H9 (cell line): ENCODE measurements at regions not wholly inside any gene's neighbourhood (a gene's known extent, or its start where the extent isn't known, plus 50 kb on each side); places are given as distances from the start of the nearest gene placed in this dataset.

ENCODE experiments used
- DNase-seq: peaks from one replicate; pipeline ENCODE4 v3.0.0-alpha.2; 2017
- H2AFZ ChIP-seq: one replicate; pipeline ENCODE4 v1.6.1; 2013; ENCODE audit warnings: mild to moderate bottlenecking, low read length, control low read depth, moderate library complexity
- H2AK5ac ChIP-seq: 2 replicates; pipeline ENCODE4 v1.6.1; 2013; ENCODE audit warnings: low read length, control low read depth, mixed read lengths; ENCODE audit not compliant: insufficient read length
- H2BK120ac ChIP-seq: one replicate; pipeline ENCODE4 v1.6.1; 2013; ENCODE audit warnings: low read depth, mild to moderate bottlenecking, low read length, control low read depth, inconsistent platforms; ENCODE audit not compliant: poor library complexity, severe bottlenecking
- H2BK12ac ChIP-seq: 2 replicates; pipeline ENCODE4 v1.6.1; 2013; ENCODE audit warnings: low read length, control low read depth, mixed read lengths, low read depth; ENCODE audit not compliant: insufficient read length
- H2BK15ac ChIP-seq: 2 replicates; pipeline ENCODE4 v1.6.1; 2013; ENCODE audit warnings: low read depth, low read length, control low read depth
- H2BK20ac ChIP-seq: one replicate; pipeline ENCODE4 v1.6.1; 2013; ENCODE audit warnings: low read depth, mild to moderate bottlenecking, low read length, control low read depth, inconsistent platforms; ENCODE audit not compliant: poor library complexity, severe bottlenecking
- H2BK5ac ChIP-seq: 2 replicates; pipeline ENCODE4 v1.6.1; 2013; ENCODE audit warnings: low read length, control low read depth, mixed read lengths; ENCODE audit not compliant: insufficient read length
- H3K14ac ChIP-seq: 2 replicates; pipeline ENCODE4 v1.6.1; 2013; ENCODE audit warnings: low read length, control low read depth; ENCODE audit not compliant: insufficient read depth
- H3K18ac ChIP-seq: 2 replicates; pipeline ENCODE4 v1.6.1; 2013; ENCODE audit warnings: low read depth, mild to moderate bottlenecking, mixed read lengths, low read length, control low read depth; ENCODE audit not compliant: insufficient read length
- H3K23ac ChIP-seq: 2 replicates; pipeline ENCODE4 v1.6.1; 2013; ENCODE audit warnings: low read length, control low read depth, mixed read lengths, low read depth; ENCODE audit not compliant: insufficient read length
- H3K23me2 ChIP-seq: 2 replicates; pipeline ENCODE4 v1.6.1; 2013; ENCODE audit warnings: low read depth, mild to moderate bottlenecking, mixed read lengths, low read length, control low read depth; ENCODE audit not compliant: insufficient read length, poor library complexity, severe bottlenecking
- H3K27ac ChIP-seq: 2 replicates; pipeline ENCODE4 v1.5.1; 2013; ENCODE audit warnings: low read length, control low read depth, mixed read lengths, low read depth; ENCODE audit not compliant: insufficient read length
- H3K27me3 ChIP-seq: 2 replicates; pipeline ENCODE4 v1.6.1; 2013; ENCODE audit warnings: low read length, control low read depth, inconsistent platforms; ENCODE audit not compliant: insufficient read depth
- H3K4ac ChIP-seq: 2 replicates; pipeline ENCODE4 v1.6.1; 2013; ENCODE audit warnings: low read depth, mild to moderate bottlenecking, control low read depth, inconsistent platforms, low read length, moderate library complexity
- H3K4me1 ChIP-seq: 2 replicates; pipeline ENCODE4 v1.6.1; 2013; ENCODE audit warnings: low read length, control low read depth, inconsistent platforms; ENCODE audit not compliant: insufficient read depth
- H3K4me2 ChIP-seq: 2 replicates; pipeline ENCODE4 v1.6.1; 2013; ENCODE audit warnings: low read length, control low read depth, mixed read lengths; ENCODE audit not compliant: insufficient read length, insufficient read depth
- H3K56ac ChIP-seq: 2 replicates; pipeline ENCODE4 v1.6.1; 2013; ENCODE audit warnings: low read depth, mild to moderate bottlenecking, mixed read lengths, low read length, control low read depth; ENCODE audit not compliant: insufficient read length
- H3K79me1 ChIP-seq: 2 replicates; pipeline ENCODE4 v1.6.1; 2013; ENCODE audit warnings: low read depth, mild to moderate bottlenecking, moderate library complexity, low read length, control low read depth, inconsistent platforms; ENCODE audit not compliant: insufficient read depth, poor library complexity, severe bottlenecking
- H3K79me2 ChIP-seq: 2 replicates; pipeline ENCODE4 v1.6.1; 2013; ENCODE audit warnings: low read length, control low read depth, inconsistent platforms; ENCODE audit not compliant: insufficient read depth
- H3K9ac ChIP-seq: 2 replicates; pipeline ENCODE4 v1.6.1; 2013; ENCODE audit warnings: low read length, control low read depth, mixed read lengths; ENCODE audit not compliant: insufficient read length; ENCODE audit errors: extremely low read depth
- H3K9me3 ChIP-seq: one replicate; pipeline ENCODE4 v1.6.1; 2013; ENCODE audit warnings: low read depth, low read length, inconsistent platforms; ENCODE audit not compliant: control insufficient read depth
- H3T11ph ChIP-seq: one replicate; pipeline ENCODE4 v1.6.1; 2013; ENCODE audit warnings: mild to moderate bottlenecking, low read length, control low read depth, inconsistent platforms
- H4K20me1 ChIP-seq: one replicate; pipeline ENCODE4 v1.6.1; 2013; ENCODE audit not compliant: control insufficient read depth, insufficient read length, insufficient read depth
- H4K5ac ChIP-seq: 2 replicates; pipeline ENCODE4 v1.6.1; 2013; ENCODE audit warnings: low read depth, mild to moderate bottlenecking, mixed read lengths, low read length, control low read depth; ENCODE audit not compliant: insufficient read length
- H4K8ac ChIP-seq: replicated peaks from 2 replicates; pipeline ENCODE4 v1.6.1; 2013; ENCODE audit warnings: low read length, control low read depth, mixed read lengths, low read depth; ENCODE audit not compliant: insufficient read length
- H4K91ac ChIP-seq: 2 replicates; pipeline ENCODE4 v1.6.1; 2013; ENCODE audit warnings: low read depth, mild to moderate bottlenecking, moderate library complexity, mixed read lengths, low read length, control low read depth; ENCODE audit not compliant: insufficient read length
- H3K27ac Mint-ChIP-seq, 3 experiments: 2 replicates in 2 of 3; 3 replicates in 1 of 3; pipeline ENCODE4 v1.8.0; 2020 to 2021; ENCODE audit warnings: mixed read lengths in 3 of 3, mild to moderate bottlenecking in 1 of 3, moderate library complexity in 1 of 3
- H3K27me3 Mint-ChIP-seq: 2 replicates; pipeline ENCODE4 v1.8.0; 2021; ENCODE audit warnings: low read depth, mild to moderate bottlenecking, moderate library complexity, mixed read lengths
- H3K36me3 Mint-ChIP-seq, 3 experiments: 2 replicates in 2 of 3; 3 replicates in 1 of 3; pipeline ENCODE4 v1.8.0; 2020 to 2021; ENCODE audit warnings: low read depth in 3 of 3, mixed read lengths in 3 of 3; ENCODE audit not compliant: insufficient read depth in 1 of 3
- H3K4me1 Mint-ChIP-seq, 2 experiments: 2 replicates each; pipeline ENCODE4 v1.8.0; 2020; ENCODE audit warnings: mixed read lengths in 2 of 2
- H3K4me3 Mint-ChIP-seq, 2 experiments: 2 replicates in 1 of 2; 3 replicates in 1 of 2; pipeline ENCODE4 v1.8.0; 2020 to 2021; ENCODE audit warnings: mild to moderate bottlenecking in 2 of 2, mixed read lengths in 2 of 2, moderate library complexity in 1 of 2
- H3K9me3 Mint-ChIP-seq, 2 experiments: 2 replicates in 1 of 2; 3 replicates in 1 of 2; pipeline ENCODE4 v1.8.0; 2020; ENCODE audit warnings: mild to moderate bottlenecking in 2 of 2, mixed read lengths in 2 of 2, moderate library complexity in 1 of 2
- CTCF ChIP-seq: fragments of 200-600 bp; sonication (generic); conservative IDR thresholded peaks from 3 replicates; pipeline ENCODE4 v1.8.0; 2021; ENCODE audit warnings: antibody characterized with exemption, mild to moderate bottlenecking
- WGBS: extraction: QIAGEN DNeasy Blood & Tissue Kit; methylation state at CpG from one replicate; pipeline ENCODE4 v1.1.7; 2013; ENCODE audit warnings: missing lambda C conversion rate, low lambda C conversion rate, mixed read lengths; ENCODE audit not compliant: insufficient read length; ENCODE audit errors: extremely low coverage; 5-methylcytosine and 5-hydroxymethylcytosine counted together

DNA sequence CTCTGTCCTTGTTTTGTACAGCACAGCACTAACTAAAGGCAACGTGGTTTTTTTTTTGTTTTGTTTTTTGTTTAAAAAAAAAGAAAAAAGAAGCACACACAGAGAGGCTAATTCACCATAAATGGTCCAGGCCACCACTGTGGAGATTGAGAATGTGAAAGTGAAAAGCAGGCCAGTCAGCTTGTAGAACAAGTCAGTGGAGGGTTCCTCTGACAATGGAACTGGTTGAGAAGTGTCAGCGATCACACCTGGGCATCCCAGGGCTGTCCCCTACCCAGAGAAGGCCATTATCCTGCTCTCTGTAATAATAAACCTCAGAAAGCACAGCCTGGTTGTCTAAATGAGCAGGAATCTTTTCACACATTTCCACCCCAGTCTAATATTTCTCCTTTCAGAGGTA lies 119.6 kb upstream of the ZNF438 start:
- no peak overlapping the region for H2AFZ ChIP-seq
- H3T11ph ChIP-seq, result no peak overlapping the region
- no peak overlapping the region for H2BK120ac ChIP-seq
- H3K9ac ChIP-seq, result no peak overlapping the region
- H2BK15ac ChIP-seq, result no peak overlapping the region
- no peak overlapping the region for H3K56ac ChIP-seq
- no peaks in the 10 kb centered on the region for H3K23me2 ChIP-seq
- H3K79me2 ChIP-seq, result no peaks in the 10 kb centered on the region
- Mint-ChIP-seq H3K36me3 (no peaks in the 10 kb centered on the region; a peak in 1 of 7 replicates), H3K9me3 (peaks cover 0 to 4% of the 10 kb centered on the region in 2 experiments; a peak in 3 of 5 replicates), H3K4me1 (peaks cover 1 to 6% of the 10 kb centered on the region in 2 experiments), H3K27ac (no peak overlapping the region), H3K27me3 (peaks cover 3% of the 10 kb centered on the region; the same call in 1 of the 2 replicates), H3K4me3 (no peak overlapping the region)
- no peaks in the 10 kb centered on the region for H3K9me3 ChIP-seq
- no peak overlapping the region for H2BK20ac ChIP-seq
- DNase-seq, result no peak
- no peak overlapping the region for H3K23ac ChIP-seq
- no peak overlapping the region for H2BK12ac ChIP-seq
- no peak overlapping the region for H4K8ac ChIP-seq
- H3K14ac ChIP-seq, result no peak overlapping the region
- H2BK5ac ChIP-seq, result no peak overlapping the region
- no peak overlapping the region for H2AK5ac ChIP-seq
- H3K79me1 ChIP-seq, result no peaks in the 10 kb centered on the region
- no peak overlapping the region for H3K27ac ChIP-seq
- no peak overlapping the region for H4K91ac ChIP-seq
- H3K27me3 ChIP-seq, result no peaks in the 10 kb centered on the region
- no peaks in the 10 kb centered on the region for H4K20me1 ChIP-seq
- no peak for TF ChIP-seq CTCF
- no peak overlapping the region for H4K5ac ChIP-seq
- H3K18ac ChIP-seq, result no peak overlapping the region
- H3K4ac ChIP-seq, result no peak overlapping the region
- no peaks in the 10 kb centered on the region; the same call in 1 of the 2 replicates for H3K4me1 ChIP-seq
- WGBS, result no CpG with 5 or more reads among the region's 2 CpGs
- no peak overlapping the region for H3K4me2 ChIP-seq
